ENCODE measurements at regions not wholly inside any gene's neighbourhood (a gene's known extent, or its start where the extent isn't known, plus 50 kb on each side); places are given as distances from the start of the nearest gene placed in this dataset.

DNA sequence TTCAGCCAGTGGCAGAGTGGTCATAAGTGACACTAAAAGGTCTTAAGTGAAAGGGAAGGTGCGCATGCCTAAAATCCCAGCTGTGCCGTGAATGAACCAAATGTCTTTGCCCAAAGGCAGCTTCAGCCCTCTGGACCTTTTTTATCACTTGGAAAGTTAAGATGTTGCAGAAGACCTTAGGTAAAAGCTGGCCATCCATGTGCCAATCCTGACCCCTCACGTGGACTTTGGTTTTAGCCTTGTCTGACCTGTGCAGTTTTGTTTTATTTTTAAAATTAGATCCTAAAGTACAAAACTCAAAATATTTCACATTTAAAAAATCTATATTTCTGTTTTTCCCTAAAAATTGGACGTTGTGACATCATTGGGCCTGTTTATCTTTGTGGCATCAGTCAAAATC is 429.5 kb downstream of the STK39 start:
- Histone ChIP-seq H3K36me3 (replicated peaks in 1 of 2; ENCODE audit: control insufficient read depth in 1 of 2, insufficient read depth in 2 of 2, low read length in 1 of 2) (no peaks in the 10 kb centered on the region), H4K20me1 (ENCODE audit: insufficient read depth) (no peaks in the 10 kb centered on the region), H3K9ac (no peak overlapping the region), H3K9me2 (no peaks in the 10 kb centered on the region), H2AFZ (ENCODE audit: low read depth) (no peak overlapping the region), H3K4me3 (ENCODE audit: low read depth in 2 of 2, low read length in 1 of 2) (no peak overlapping the region), H3K4me2 (no peak overlapping the region), H3K79me2 (ENCODE audit: insufficient read depth) (no peaks in the 10 kb centered on the region), H3K27ac (ENCODE audit: low read depth in 2 of 2, low read length in 1 of 2) (no peak overlapping the region), H3K4me1 (ENCODE audit: control insufficient read depth in 1 of 2, insufficient read depth in 2 of 2, low read depth in 1 of 2, low read length in 1 of 2) (no peaks in the 10 kb centered on the region; a peak in 2 of 4 replicates), H3F3A (replicated peaks; ENCODE audit: insufficient read depth) (no peaks in the 10 kb centered on the region), H3K27me3 (ENCODE audit: insufficient read depth) (no peaks in the 10 kb centered on the region), H3K9me3 (no peaks in the 10 kb centered on the region)
- CTCF ChIA-PET: no interaction called here
- POLR2A ChIA-PET: no interaction called here
- WGBS (ENCODE audit: low lambda C conversion rate): 50% methylated on average over 4 of the region's 4 CpGs
- TF ChIP-seq, protein P1, sequence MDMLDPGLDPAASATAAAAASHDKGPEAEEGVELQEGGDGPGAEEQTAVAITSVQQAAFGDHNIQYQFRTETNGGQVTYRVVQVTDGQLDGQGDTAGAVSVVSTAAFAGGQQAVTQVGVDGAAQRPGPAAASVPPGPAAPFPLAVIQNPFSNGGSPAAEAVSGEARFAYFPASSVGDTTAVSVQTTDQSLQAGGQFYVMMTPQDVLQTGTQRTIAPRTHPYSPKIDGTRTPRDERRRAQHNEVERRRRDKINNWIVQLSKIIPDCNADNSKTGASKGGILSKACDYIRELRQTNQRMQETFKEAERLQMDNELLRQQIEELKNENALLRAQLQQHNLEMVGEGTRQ (IDR thresholded peaks at IDR 0.05; ENCODE audit: borderline replicate concordance, low read depth, low read length): no peak
- TF ChIP-seq SMC3 (IDR thresholded peaks at IDR 0.05; ENCODE audit: low read depth, low read length): no peak
- no peak for DNase-seq

GRCh38 chr2:167817422-167817821 is 430.0 kb downstream of the STK39 start:
- DNase-seq: no peak
- no peak overlapping the region for H3K9ac ChIP-seq
- TF ChIP-seq EZH2phosphoT487 (IDR thresholded peaks at IDR 0.05; ENCODE audit: borderline replicate concordance, low read depth) (no peak), MEF2A (IDR thresholded peaks at IDR 0.05; ENCODE audit: borderline replicate concordance, low read depth) (no peak), GABPA (IDR thresholded peaks at IDR 0.05; ENCODE audit: low read depth) (no peak), TAF1 (IDR thresholded peaks at IDR 0.05; ENCODE audit: borderline replicate concordance, low read depth, low read length) (no peak), PBX3 (IDR thresholded peaks at IDR 0.05) (no peak), CHD2 (IDR thresholded peaks at IDR 0.05; ENCODE audit: low read length, partially characterized antibody) (no peak), FOSL2 (IDR thresholded peaks at IDR 0.05; ENCODE audit: borderline replicate concordance, low read depth) (no peak), JUND (IDR thresholded peaks at IDR 0.05) (no peak), YY1 (IDR thresholded peaks at IDR 0.05; ENCODE audit: low read depth) (no peak), RCOR1 (IDR thresholded peaks at IDR 0.05; ENCODE audit: low read length) (no peak), MXI1 (IDR thresholded peaks at IDR 0.05; ENCODE audit: low read depth, low read length) (no peak), RXRA (IDR thresholded peaks at IDR 0.05; ENCODE audit: borderline replicate concordance, low read depth) (no peak)
- TF ChIP-seq, protein P2, sequence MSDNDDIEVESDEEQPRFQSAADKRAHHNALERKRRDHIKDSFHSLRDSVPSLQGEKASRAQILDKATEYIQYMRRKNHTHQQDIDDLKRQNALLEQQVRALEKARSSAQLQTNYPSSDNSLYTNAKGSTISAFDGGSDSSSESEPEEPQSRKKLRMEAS (IDR thresholded peaks at IDR 0.05; ENCODE audit: low read depth): no peak
- TF ChIP-seq, protein P3, sequence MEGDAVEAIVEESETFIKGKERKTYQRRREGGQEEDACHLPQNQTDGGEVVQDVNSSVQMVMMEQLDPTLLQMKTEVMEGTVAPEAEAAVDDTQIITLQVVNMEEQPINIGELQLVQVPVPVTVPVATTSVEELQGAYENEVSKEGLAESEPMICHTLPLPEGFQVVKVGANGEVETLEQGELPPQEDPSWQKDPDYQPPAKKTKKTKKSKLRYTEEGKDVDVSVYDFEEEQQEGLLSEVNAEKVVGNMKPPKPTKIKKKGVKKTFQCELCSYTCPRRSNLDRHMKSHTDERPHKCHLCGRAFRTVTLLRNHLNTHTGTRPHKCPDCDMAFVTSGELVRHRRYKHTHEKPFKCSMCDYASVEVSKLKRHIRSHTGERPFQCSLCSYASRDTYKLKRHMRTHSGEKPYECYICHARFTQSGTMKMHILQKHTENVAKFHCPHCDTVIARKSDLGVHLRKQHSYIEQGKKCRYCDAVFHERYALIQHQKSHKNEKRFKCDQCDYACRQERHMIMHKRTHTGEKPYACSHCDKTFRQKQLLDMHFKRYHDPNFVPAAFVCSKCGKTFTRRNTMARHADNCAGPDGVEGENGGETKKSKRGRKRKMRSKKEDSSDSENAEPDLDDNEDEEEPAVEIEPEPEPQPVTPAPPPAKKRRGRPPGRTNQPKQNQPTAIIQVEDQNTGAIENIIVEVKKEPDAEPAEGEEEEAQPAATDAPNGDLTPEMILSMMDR (IDR thresholded peaks at IDR 0.05): no peak
- TF ChIP-seq, protein P4, sequence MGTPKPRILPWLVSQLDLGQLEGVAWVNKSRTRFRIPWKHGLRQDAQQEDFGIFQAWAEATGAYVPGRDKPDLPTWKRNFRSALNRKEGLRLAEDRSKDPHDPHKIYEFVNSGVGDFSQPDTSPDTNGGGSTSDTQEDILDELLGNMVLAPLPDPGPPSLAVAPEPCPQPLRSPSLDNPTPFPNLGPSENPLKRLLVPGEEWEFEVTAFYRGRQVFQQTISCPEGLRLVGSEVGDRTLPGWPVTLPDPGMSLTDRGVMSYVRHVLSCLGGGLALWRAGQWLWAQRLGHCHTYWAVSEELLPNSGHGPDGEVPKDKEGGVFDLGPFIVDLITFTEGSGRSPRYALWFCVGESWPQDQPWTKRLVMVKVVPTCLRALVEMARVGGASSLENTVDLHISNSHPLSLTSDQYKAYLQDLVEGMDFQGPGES (IDR thresholded peaks at IDR 0.05; ENCODE audit: low read depth, low read length): no peak
- TF ChIP-seq, protein P1 (IDR thresholded peaks at IDR 0.05; ENCODE audit: borderline replicate concordance, low read depth, low read length): no peak
- H3K9me2 ChIP-seq: no peaks in the 10 kb centered on the region
- H2AFZ ChIP-seq (ENCODE audit: low read depth): no peak overlapping the region
- ChIA-PET CTCF (no interaction called here), POLR2A (no interaction called here)
- no peaks in the 10 kb centered on the region for H3F3A ChIP-seq (replicated peaks; ENCODE audit: insufficient read depth)
- no peaks in the 10 kb centered on the region for H3K79me2 ChIP-seq (ENCODE audit: insufficient read depth)
- no peak overlapping the region for H3K4me2 ChIP-seq
- no peak overlapping the region for H3K27ac ChIP-seq (ENCODE audit: low read depth in 2 of 2, low read length in 1 of 2)
- H3K4me3 ChIP-seq (ENCODE audit: low read depth in 2 of 2, low read length in 1 of 2): no peak overlapping the region
- H3K27me3 ChIP-seq (ENCODE audit: insufficient read depth): no peaks in the 10 kb centered on the region
- H3K4me1 ChIP-seq (ENCODE audit: control insufficient read depth in 1 of 2, insufficient read depth in 2 of 2, low read depth in 1 of 2, low read length in 1 of 2): no peaks in the 10 kb centered on the region; a peak in 2 of 4 replicates
- H3K9me3 ChIP-seq: no peaks in the 10 kb centered on the region
- H4K20me1 ChIP-seq (ENCODE audit: insufficient read depth): no peaks in the 10 kb centered on the region
- WGBS (ENCODE audit: low lambda C conversion rate): 79% methylated on average over 1 of the region's 1 CpG
- H3K36me3 ChIP-seq (replicated peaks in 1 of 2; ENCODE audit: control insufficient read depth in 1 of 2, insufficient read depth in 2 of 2, low read length in 1 of 2): no peaks in the 10 kb centered on the region

Data from SK-N-SH (cell line).